ENCODE measurements at regions not wholly inside any gene's neighbourhood (a gene's known extent, or its start where the extent isn't known, plus 50 kb on each side); places are given as distances from the start of the nearest gene placed in this dataset.

DNA sequence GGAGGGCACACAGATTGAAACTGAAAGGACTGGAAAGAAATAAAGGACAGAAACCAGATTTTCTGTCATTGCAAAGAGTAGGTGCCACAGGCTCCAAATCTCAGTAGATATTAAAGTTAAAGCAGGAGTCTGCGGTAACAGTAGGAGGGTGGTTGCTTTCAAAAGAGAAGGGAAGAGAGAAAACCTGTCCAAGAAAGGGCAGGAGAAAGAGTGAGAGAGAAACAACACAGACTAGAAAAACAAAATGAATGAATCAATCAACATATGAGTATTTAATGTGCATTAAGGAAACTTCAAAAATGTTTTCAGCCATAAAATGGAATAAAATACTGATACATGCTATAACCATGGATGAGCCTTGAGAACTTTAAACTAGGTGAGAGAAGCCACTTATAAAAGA is 143.1 kb upstream of the CTAGE1 start:
- TF ChIP-seq, protein P1, sequence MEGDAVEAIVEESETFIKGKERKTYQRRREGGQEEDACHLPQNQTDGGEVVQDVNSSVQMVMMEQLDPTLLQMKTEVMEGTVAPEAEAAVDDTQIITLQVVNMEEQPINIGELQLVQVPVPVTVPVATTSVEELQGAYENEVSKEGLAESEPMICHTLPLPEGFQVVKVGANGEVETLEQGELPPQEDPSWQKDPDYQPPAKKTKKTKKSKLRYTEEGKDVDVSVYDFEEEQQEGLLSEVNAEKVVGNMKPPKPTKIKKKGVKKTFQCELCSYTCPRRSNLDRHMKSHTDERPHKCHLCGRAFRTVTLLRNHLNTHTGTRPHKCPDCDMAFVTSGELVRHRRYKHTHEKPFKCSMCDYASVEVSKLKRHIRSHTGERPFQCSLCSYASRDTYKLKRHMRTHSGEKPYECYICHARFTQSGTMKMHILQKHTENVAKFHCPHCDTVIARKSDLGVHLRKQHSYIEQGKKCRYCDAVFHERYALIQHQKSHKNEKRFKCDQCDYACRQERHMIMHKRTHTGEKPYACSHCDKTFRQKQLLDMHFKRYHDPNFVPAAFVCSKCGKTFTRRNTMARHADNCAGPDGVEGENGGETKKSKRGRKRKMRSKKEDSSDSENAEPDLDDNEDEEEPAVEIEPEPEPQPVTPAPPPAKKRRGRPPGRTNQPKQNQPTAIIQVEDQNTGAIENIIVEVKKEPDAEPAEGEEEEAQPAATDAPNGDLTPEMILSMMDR (conservative IDR thresholded peaks at IDR 0.05; ENCODE audit: low read length): no peak
- no peak for TF ChIP-seq EZH2phosphoT487 (IDR thresholded peaks at IDR 0.05; ENCODE audit: borderline replicate concordance)
